ENCODE measurements at regions not wholly inside any gene's neighbourhood (a gene's known extent, or its start where the extent isn't known, plus 50 kb on each side); places are given as distances from the start of the nearest gene placed in this dataset.

GRCh38 chr13:78383071-78383484 lies 220.3 kb downstream of the POU4F1 start:
- TF ChIP-seq CTCF (IDR thresholded peaks at IDR 0.05; ENCODE audit: low read depth, low read length): no peak
- no peaks in the 10 kb centered on the region for H3K4me1 ChIP-seq

GRCh38 chr13:78382491-78382890 lies 220.9 kb downstream of the POU4F1 start:
- TF ChIP-seq CTCF (IDR thresholded peaks at IDR 0.05; ENCODE audit: low read depth, low read length): no peak
- H3K36me3 ChIP-seq: no peaks in the 10 kb centered on the region
- no peaks in the 10 kb centered on the region for H3K9me3 ChIP-seq
- H3K27me3 ChIP-seq: no peaks in the 10 kb centered on the region
- no peak for DNase-seq
- H3K4me1 ChIP-seq: no peaks in the 10 kb centered on the region
- no peak overlapping the region for H3K4me3 ChIP-seq (ENCODE audit: low read depth, low read length)

More at GRCh38 chr13:78383071-78383484, 220.3 kb downstream of the POU4F1 start:
- no peak overlapping the region for H3K4me3 ChIP-seq (ENCODE audit: low read depth, low read length)
- H3K9me3 ChIP-seq: no peaks in the 10 kb centered on the region
- no peak for DNase-seq
- no peaks in the 10 kb centered on the region for H3K27me3 ChIP-seq
- no peaks in the 10 kb centered on the region for H3K36me3 ChIP-seq

- H3K9me3 ChIP-seq: no peaks in the 10 kb centered on the region
- DNase-seq: no peak
- no peaks in the 10 kb centered on the region for H3K36me3 ChIP-seq
- no peaks in the 10 kb centered on the region for H3K4me1 ChIP-seq
- no peak overlapping the region for H3K4me3 ChIP-seq (ENCODE audit: low read depth, low read length)
- TF ChIP-seq CTCF (IDR thresholded peaks at IDR 0.05; ENCODE audit: low read depth, low read length): no peak
- no peaks in the 10 kb centered on the region for H3K27me3 ChIP-seq
Observed at GRCh38 chr13:78376822-78377221, 226.5 kb downstream of the POU4F1 start.

- H3K36me3 ChIP-seq: no peaks in the 10 kb centered on the region
- no peak for DNase-seq
- no peaks in the 10 kb centered on the region for H3K4me1 ChIP-seq
Observed at GRCh38 chr13:78376033-78376432, 227.3 kb downstream of the POU4F1 start.

GRCh38 chr13:78372581-78372980 lies 230.8 kb downstream of the POU4F1 start:
- DNase-seq: no peak
- Histone ChIP-seq H3K9me3 (no peaks in the 10 kb centered on the region), H3K4me3 (ENCODE audit: low read depth, low read length) (no peak overlapping the region), H3K4me1 (no peaks in the 10 kb centered on the region), H3K27me3 (peaks cover 3% of the 10 kb centered on the region; the same call in 1 of the 2 replicates), H3K36me3 (no peaks in the 10 kb centered on the region)
- no peak for TF ChIP-seq CTCF (IDR thresholded peaks at IDR 0.05; ENCODE audit: low read depth, low read length)

More at GRCh38 chr13:78376033-78376432, 227.3 kb downstream of the POU4F1 start:
- Histone ChIP-seq H3K27me3 (no peaks in the 10 kb centered on the region), H3K9me3 (no peaks in the 10 kb centered on the region), H3K4me3 (ENCODE audit: low read depth, low read length) (no peak overlapping the region)
- no peak for TF ChIP-seq CTCF (IDR thresholded peaks at IDR 0.05; ENCODE audit: low read depth, low read length)

GRCh38 chr13:78370231-78370630 lies 233.1 kb downstream of the POU4F1 start:
- no peak for DNase-seq
- no peak overlapping the region for H3K4me3 ChIP-seq (ENCODE audit: low read depth, low read length)
- TF ChIP-seq CTCF (IDR thresholded peaks at IDR 0.05; ENCODE audit: low read depth, low read length): no peak
- H3K9me3 ChIP-seq: no peaks in the 10 kb centered on the region
- no peaks in the 10 kb centered on the region for H3K4me1 ChIP-seq
- H3K27me3 ChIP-seq: peaks cover 3% of the 10 kb centered on the region; the same call in 1 of the 2 replicates
- no peaks in the 10 kb centered on the region for H3K36me3 ChIP-seq
